Activated CD4-positive, alpha-beta T cell treated with anti-CD3 and anti-CD28 coated beads, Interleukin-2, Interleukin-6, amounts not matched to agents 100 ng/mL and 50 ng/mL, durations not matched to agents 16 hours and 8 hours (primary cell): ENCODE measurements at regions not wholly inside any gene's neighbourhood (a gene's known extent, or its start where the extent isn't known, plus 50 kb on each side); places are given as distances from the start of the nearest gene placed in this dataset.
"Not testable (repeated sequence)": the region's sequence is repeated elsewhere in the genome, so short reads cannot be mapped to it uniquely, and the experiment has no call there.

ENCODE experiments used
- DNase-seq: peaks from one replicate; pipeline ENCODE4 v3.0.0-alpha.2; 2020

DNA sequence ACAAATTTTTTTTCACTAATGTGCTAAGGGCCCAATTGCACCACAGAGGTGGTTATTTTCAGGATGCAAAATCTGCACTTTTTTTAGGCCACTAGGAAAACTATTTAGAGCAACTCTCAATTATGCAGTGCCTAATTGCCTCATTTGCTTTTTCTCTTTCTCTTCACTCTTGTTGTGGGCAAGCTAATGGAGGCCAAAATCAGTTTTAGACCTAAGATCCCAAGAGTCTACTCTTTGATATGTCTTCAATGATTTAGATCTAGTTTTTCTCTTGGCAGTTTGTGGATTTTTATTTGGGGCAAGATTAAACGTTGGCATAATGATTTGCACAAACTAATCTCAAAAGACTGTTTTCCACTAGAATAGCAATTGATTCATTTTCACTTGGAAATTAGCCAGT, 1996.9 kb downstream of the LRRC4C start:
- no peak for DNase-seq

DNA sequence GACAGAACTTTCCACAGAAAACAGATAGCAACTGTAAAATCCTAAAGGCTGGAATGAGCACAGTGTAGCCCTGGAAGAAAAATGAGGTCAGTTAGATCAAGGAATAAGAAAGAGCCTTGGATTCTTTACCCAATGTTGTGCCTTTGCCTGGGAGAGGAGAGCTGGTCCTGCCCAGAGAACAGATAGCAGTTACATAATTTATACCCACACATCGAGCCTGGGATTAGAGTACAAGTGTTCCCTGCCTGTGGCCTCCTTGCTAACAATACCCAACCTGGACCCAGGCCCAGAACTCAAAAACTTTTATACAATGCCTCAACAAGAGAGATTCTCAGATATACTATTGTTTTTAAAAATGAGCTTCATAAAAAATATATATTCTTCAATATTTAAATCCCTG, 1998.4 kb downstream of the LRRC4C start:
- no peak for DNase-seq

DNA sequence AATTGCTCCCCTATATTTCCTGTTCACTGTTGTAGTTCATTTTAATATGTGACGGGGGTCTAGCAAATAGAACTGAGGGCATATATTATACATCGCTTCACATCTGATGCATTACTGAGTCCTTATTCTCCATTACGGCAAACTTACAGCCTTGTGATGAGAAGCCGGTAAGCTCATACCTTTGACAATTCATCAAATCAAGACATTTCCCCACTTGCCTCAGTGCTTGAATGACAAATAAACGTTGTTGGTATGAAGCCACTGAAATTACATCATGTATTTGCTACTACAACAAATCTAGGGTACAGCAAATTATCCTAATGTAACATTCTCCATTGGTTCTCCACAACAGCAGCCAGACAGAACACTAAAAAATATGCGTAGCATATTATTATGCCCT, 1999.8 kb downstream of the LRRC4C start:
- no peak for DNase-seq

- no peak for DNase-seq
Observed at GRCh38 chr11:39458481-39458880, 2001.0 kb downstream of the LRRC4C start.

DNA sequence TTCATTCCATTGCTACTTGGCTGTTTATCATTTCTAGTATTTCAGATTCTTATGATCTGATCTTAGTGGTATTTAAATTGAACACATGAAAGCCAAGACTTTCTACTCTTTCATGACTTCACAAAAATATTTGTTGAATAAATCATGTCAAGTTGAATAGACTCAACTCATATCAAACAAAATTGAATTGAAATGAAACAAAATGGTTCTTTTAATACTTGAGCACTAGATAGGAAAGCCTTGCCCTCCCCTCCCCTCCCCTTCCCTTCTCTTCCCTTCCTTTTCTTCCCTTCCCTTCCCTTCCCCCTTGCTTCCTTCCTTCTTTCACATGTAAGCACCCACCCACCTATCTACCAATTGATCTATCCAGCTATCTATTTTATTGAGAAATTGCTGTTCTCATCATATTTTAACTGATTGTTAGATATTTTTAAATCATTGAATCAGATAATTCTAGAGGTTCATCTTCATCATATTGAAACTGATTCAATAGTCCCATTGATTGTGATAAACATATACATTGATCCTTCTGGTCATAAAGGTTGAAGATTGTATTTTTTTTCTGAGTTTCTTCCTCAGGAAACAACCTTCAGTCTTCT, 2015.9 kb downstream of the LRRC4C start:
- no peak for DNase-seq

DNA sequence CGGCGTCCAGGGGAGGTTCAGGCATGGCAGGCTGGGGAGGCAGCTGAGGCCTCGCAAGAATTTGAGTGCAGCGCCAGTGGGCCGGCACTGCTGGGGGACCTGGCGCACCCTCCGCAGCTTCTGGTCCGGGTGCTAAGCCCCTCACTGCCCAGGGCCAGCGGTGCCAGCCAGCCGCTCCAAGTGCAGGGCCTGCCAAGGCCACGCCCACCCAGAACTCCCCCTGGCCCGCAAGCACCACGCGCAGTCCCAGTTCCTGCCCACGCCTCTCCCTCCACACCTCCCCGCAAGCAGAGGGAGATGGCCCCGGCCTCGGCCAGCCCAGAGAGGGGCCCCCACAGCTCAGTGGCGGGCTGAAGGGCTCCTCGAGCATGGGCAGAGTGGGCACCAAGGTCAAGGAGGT, 2017.3 kb downstream of the LRRC4C start:
- no peak for DNase-seq

GRCh38 chr11:39435641-39436040, 2023.8 kb downstream of the LRRC4C start:
- DNase-seq = no peak

DNA sequence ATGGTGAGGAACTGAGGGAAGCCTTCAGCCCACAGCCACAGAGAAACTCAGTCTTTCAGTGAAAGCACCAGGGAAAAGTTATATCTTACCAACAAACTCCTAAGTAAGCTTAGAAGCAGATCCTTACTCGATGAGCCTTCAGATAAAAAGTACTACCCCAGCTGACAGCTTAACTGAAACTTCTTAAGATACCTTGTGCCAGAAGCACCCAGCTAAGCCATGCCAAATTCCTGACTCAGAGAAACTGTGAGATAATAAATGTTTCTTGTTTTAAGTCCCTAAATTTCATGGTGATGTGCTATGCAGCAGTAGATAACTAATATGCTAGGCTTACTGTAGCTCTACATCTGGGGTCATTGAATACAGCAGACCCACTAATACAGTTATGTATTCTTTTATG, 2025.0 kb downstream of the LRRC4C start:
- DNase-seq = no peak

GRCh38 chr11:39432929-39433328, 2026.5 kb downstream of the LRRC4C start:
- no peak for DNase-seq

DNA sequence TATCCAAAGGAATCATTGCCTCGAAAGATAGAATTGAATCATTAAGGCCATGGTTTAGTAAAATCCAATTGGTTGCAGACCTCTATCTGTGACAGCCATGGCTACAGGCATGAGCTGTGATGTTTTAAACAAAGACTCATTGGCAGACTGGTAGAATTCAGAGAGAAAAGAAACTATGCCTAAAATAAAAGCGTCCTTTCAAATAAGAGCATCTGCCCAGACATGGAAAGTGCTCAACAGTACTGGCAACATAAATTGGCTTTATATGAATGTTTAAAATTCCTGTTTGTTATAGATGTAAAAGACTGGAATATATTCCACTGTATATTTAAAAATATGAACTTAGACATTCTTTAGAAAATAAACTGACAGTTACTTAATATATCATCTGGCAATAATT, 2034.2 kb downstream of the LRRC4C start:
- DNase-seq = no peak

GRCh38 chr11:39412117-39412516, 2047.3 kb downstream of the LRRC4C start:
- no peak for DNase-seq

GRCh38 chr11:39385911-39386310, 2073.5 kb downstream of the LRRC4C start:
- no peak for DNase-seq

GRCh38 chr11:39374963-39375698, 2084.3 kb downstream of the LRRC4C start:
- DNase-seq = peak; percentile 41

GRCh38 chr11:39367534-39367933, 2091.9 kb downstream of the LRRC4C start:
- no peak for DNase-seq

- no peak for DNase-seq
Observed at GRCh38 chr11:39365809-39366436, 2093.5 kb downstream of the LRRC4C start.

DNA sequence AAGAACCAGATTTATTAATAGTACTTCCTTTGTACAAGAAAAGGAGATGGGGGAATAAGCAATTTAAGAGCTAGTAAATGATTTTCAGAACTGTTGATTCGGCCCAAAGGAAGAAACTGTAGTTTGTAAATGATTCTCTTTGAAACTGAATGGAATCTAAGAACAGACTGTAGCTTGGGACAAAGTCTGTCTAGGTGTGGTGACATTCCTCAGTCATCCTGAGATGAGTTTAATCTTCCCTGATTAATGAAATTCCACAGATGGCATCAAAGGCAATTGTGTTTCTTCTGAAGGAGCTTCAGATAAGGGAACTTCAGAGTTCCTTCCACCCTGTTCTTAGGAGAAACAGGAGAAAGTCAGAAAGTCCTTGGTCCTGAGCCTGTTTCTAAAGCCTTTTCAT, 2095.9 kb downstream of the LRRC4C start:
- DNase-seq = no peak

DNA sequence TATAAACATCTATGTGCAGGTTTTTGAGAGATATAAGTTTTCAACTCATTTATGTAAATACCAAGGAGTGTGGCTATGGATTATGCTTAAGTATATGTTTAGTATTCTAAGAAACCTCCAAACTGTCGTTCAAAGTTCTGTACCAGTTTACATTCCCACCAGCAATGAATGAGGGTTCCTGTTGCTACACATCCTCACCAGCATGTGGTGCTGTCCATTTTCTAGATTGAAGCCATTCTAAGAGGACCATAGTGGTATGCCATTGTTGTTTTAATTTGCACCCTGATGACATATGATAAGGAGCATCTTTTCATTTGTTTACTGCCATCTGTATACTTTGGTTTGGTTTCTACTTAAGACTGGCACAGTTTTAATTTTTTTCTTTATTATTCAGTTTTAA, 2097.9 kb downstream of the LRRC4C start:
- no peak for DNase-seq

DNA sequence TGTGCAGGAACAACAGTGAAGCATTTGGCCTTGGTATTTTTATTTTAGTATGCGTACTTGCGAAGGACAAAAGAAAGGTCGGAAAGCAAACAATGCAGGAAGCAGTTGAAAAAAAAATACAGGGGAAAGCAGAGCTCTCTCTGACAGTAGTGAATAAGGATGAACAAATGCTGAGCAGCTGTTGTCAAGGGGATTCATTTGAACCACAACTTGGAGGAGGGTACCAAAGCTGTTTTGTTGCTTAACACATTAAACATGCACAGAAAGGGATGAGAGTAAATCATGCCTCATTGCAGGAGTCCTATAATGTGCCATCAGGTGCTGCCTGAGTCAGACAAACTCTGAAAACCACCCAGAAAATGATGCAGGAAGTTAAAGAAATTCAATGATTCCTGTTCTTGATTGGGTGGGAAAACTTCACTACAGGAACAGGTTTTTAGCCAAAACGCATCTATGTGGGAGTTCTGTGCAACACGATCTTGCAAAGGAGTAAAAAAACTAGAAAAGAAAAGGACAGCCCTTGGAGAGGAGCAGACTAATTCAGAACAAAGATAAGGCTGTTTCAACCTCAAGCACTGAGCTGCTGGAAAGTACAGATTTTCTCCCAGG, 2113.5 kb downstream of the LRRC4C start:
- DNase-seq = no peak

GRCh38 chr11:39341461-39341860, 2118.0 kb downstream of the LRRC4C start:
- no peak for DNase-seq

GRCh38 chr11:39333006-39333405, 2126.4 kb downstream of the LRRC4C start:
- DNase-seq = not testable (repeated sequence)

DNA sequence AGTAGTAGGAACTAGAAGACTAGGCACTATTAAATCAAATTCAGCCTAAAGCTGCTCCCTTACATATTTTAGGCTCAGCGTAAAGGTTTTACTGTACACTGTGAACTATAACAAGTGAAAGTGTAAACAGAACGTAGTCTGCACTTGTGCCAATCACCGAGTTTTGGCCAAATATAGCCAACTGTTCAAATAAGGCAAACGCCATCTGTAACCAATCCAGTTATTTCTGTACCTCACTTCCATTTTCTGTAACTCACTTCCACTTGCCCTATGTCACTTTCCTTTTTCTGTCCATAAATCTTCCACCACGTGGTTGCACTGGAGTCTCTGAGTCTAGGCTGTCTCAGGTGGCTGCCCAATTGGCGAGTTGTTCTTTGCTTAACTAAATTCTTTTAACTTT, 2132.2 kb downstream of the LRRC4C start:
- no peak for DNase-seq

DNA sequence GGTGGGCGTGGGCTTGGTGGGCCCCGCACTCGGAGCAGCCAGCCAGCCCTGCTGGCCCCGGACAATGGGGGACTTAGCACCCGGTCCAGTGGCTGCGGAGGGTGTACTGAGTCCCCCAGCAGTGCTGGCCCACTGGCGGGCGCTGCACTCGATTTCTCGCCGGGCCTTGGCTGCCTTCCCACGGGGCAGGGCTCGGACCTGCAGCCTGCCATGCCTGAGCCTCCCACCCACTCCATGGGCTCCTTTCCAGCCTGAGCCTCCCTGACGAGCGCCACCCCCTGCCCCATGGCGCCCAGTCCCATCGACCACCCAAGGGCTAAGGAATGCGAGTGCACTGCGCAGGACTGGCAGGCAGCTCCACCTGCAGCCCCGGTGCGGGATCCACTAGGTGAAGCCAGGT, 2147.6 kb downstream of the LRRC4C start:
- not testable (repeated sequence) for DNase-seq

DNA sequence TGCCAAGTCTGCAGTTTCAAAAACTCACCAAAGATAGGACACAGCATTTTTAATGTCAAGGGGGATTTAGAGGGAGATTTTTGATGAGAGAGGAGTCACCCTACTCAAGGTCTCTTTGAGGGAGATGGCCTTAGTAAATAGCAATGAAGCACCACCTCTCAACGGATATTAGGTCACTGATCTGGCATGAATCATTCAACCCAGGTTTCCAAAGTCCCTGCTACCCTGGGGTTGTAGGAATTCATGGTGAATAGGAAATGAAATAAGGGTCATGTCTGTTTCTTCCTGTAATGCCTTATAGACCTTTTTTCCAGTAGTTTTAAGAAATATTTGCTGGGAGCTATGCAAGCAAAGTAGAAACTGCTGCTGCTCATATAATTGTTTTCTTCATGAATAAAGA, 2154.9 kb downstream of the LRRC4C start:
- no peak for DNase-seq

DNA sequence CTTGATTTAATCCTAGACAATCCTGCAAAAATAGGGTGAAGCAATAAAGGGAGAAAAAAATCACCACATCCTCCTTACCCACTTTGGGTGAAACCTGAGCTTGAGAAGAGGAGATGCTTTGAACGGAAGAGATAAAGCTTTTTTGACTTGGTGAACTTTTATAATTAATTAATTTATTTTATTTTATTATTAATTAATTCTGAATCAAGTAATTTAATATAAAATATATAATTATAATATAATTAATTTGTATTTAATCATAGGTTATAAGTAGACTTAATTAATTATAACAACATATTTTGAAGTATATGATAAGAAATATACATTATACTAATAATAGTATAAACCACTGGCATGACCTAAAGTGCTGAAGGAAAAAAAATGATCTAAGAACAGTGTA, 2164.8 kb downstream of the LRRC4C start:
- DNase-seq = no peak
